HG02973 (cell line): ENCODE measurements at regions not wholly inside any gene's neighbourhood (a gene's known extent, or its start where the extent isn't known, plus 50 kb on each side); places are given as distances from the start of the nearest gene placed in this dataset.

Experiments used
- ATAC-seq: cut with Tn5 transposase; IDR thresholded peaks from one replicate; pipeline ENCODE4 v1.9.1; 2021; ENCODE audit warnings: moderate library complexity; ENCODE audit not compliant: unreplicated experiment

DNA sequence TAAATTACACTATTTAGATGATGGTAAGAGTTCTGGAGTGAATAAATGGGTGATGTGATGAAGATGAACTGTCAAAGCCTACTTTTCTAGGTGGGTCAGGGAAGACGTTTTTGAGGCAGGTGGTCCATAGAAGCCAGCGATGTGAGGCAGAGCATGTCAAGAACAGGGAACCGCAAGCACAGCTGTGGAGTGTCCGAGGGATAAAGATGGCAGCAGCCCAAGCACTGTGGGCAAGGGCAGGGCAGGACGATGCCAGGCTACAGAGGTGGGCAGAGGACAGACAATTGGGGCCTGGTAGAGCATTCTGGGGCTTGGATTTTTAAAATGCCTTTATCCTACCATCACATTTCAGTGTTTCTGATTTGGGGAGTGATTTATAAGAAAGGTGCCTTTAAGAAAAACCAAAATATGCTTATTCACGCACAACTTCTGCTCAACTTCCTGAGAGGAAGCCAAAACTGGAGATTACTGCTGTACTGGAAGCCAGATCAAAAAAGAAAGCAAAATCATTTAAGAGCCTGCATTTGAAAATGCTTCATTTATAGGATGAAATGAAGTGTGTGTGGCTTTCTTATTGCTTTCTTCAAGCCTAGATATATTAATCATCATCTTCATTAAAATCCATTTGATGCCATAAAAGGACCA lies 119.0 kb upstream of the WDR17 start:
- ATAC-seq: no peak

DNA sequence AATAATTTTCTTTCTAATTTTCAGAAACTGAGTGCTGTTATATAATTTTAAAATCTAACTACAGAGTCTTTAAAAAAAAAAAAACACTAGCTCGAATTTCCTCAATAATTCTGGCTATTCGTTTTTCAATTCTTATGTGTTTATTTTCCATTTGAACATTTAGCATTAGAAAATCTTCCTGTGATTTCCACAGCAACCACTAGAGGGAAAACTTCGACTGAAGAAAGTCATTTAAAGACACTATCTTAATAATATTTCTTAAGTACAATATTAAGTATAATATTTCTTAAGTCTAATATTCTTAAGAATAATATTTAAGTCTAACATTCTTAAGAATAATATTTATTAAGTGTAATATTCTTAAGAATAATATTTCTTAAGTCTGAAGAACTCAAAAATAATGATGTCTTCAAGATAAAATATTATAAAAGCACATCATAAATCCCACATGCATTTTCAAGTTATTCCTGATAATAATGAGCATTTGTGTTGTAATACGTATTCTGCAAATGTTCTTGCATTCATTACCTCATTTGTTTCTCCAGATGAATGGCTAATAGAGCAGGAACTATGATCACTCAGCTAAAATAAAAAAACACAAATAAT lies 118.4 kb upstream of the WDR17 start:
- peak; percentile 50 for ATAC-seq

DNA sequence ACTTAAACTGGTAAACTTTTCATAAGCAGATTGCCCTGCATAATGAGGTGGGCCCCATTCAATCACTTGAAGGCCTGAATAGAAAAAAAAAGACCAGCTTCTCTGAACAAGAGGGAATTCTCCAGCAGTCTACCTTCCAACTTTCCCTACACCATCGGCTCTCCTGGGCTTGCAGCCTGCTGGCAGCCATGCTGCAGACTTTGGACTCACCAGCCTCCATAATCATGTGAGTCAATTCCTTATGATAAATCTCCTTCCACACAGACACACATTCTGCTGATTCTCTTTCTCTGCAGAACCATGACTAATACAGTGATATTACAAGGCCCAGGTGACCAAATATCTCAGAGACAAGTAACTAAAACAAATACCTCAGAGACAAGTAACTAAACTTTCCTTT lies 113.8 kb upstream of the WDR17 start:
- ATAC-seq: no peak

DNA sequence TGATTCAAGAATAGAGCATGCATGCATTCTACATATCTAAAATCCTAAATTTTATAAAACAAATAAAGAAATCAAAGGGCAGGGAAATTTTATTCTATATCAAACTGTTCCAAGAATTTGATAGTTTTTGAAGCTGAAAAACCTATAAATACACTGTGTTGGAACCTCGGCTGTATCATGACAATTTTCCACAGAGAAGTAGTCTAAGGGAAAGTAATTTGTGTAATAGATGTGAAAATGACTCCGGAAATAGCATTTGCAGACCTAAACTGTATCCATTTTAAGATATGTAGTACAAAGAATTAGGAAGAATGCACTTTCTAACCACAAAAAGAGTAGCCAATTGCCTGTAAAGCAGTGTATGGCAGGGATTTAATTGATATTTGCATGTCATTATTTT lies 112.5 kb upstream of the WDR17 start:
- no peak for ATAC-seq

DNA sequence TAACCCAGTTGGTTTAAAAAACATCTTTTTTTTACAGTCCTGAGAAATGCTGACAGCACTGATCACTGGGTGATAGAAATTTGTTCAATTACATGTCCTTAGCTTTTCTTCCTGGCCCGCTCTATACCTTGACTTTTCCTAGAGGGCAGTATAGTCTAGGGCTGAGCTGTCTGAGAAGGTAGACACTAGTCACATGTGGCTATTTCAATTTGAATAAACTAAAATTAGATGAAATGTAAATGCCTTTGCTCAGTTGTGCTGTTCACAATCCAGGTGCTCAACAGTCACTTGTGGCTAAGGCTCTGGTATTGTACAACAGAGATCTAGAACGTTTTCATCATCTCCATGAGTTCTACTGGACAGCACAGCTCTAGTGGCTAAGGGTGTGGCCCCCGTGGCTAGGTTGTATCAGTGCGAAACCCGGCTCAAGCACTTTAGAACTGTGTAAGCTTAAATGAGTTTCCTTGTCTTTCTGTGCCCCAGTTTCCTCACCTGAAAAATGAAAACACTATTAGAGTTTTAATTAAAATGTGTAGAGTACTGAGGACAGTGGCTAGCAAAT lies 111.6 kb upstream of the WDR17 start:
- ATAC-seq: peak; percentile 91

DNA sequence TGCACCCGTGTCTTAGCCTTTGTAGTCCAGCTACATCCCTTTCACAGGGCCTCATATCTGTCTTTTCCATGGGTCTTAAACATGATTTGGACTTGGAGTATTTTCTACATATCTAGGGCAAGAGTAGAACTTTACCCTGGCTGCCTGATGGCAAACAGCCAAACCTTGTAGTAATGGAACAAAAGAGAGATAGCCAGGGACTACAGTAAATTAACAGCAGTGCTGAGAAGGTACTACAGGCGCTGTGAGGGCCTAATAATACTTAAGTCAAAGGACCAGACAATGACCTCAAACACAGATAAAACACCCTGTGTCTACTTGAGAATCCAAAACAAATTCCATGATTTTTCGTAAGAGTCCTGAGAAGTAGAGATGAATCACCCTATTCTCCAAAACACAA lies 111.0 kb upstream of the WDR17 start:
- no peak for ATAC-seq

DNA sequence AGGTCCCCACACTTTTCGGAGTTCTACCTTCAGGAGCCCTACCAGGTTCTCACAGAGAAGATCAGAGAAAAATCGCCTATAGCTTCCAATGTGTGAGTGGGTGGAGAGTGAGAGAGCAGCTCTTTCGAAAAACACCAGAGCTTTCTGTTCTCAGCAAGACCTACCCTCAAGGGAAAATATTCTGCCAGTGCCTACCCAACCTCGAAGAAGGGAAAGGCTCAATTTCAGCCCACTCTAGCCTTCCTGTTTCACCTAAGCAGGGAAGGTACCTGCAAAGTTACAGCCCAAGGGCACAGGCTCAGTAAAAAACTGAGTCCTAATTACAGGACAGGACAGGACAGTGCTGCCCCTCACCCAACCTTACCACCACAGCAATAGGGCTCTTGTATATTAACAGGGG lies 104.0 kb upstream of the WDR17 start:
- ATAC-seq: peak; percentile 63

DNA sequence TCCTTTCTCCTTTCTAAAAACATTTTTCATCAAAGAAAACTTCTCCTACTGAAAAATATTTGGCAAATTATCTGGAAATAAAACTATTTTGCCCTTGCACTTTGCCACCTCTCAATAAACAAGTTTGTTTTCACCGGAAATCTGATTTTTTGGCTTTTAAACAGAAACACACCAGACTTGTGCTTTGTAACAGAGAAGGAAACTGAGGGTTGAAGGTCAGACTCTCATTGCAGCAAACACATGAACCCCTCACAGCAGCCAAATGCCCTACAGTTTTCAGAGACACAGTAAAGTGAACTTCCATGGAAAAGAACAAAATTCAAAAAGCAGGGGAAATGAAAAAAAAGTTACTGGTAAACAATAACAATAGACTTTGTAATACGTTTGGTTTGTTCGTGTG lies 95.6 kb upstream of the WDR17 start:
- ATAC-seq: no peak

DNA sequence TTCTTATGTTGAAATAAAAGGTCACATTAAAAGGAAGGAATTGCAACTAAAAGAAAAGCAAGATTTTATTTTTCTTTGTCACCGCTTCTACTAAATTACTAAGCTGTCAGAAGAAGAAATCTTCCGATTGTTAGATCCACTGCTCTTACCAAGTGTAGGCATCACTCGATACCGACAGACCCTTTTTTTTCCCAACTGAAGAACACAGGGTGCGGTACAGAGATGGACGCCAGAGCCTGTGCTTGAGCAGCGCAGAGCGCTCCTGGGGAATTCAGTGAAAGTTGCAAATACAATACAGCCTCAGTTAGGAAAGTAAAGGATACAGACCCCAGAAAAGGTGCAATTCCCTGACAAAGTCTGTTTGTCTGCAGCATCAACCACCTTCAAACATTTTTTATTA lies 94.9 kb upstream of the WDR17 start:
- no peak for ATAC-seq

DNA sequence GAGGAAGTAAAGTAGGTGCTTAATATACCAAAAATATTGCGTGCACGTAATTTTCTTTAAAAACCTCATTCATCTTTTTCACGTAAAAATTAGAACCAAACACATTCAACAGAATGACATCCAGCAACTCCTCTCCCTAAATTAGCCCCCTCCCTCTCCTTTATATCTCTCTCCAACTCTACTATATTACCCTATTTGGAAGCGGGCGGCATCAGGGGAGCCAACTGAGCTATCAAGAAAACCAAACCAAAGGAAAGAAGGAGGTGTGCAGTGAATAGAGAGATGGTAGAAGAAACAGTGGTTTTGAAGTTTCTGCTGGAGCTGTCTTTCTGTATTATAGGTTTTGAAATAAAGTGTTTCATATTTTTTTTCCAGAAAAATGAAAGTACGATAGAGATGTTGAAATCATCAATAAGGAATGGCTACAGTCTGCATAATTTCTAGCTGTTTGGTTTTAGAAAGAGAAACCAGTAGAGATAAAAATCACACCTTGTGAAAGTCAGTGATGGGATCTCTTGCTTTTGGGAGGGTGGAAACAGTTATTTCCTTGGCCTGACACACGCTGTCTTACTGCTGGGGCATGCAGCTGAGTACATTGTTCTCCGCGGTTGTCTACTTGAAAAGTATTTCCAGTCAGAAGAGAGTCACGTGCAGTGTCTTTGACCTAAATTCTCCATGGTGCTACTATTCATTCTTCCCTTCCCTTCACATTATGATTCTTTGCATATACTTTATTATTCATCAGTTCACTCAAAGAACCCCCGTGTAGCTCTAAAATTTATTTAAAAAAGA lies 94.1 kb upstream of the WDR17 start:
- no peak for ATAC-seq

DNA sequence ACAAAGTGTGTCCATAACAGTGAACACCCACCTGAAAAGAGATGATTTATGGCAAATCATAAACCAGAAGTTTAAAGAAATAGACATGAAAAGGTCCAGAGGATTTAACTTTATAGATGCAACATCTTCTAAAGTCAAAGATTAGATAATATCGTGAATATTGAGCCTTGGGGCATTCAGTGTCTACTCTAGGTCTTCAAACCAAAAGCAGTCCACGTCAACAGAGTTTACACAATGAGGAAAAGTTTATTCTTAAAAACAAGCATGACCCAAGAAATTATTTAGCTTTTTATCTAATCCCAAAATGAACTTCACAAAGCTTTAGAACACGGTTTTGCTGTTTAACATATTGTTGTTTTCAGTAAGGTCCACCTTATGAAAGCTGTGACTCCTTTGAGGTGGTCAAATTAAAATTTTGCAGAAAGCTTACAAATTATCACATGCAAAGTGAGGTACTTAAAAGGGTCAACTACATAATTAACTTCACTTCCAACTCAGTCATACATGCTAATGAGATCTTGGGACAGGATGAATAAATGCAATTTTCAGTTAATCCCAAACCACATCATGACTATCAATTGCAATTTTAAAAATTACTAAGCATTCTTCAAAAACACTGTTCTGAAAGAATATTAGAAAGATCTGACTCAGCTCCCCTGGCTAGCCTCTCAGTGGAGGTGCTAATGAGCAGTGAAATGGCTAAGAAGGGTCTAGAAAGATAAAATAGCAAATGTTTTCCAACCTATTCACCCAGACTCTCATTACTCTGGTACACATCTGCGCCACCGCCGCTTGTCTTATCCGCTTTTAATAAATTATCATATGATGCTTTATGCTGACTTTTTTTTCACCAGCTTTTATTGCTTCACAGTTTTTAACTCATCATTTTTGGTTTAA lies 92.4 kb upstream of the WDR17 start:
- no peak for ATAC-seq

DNA sequence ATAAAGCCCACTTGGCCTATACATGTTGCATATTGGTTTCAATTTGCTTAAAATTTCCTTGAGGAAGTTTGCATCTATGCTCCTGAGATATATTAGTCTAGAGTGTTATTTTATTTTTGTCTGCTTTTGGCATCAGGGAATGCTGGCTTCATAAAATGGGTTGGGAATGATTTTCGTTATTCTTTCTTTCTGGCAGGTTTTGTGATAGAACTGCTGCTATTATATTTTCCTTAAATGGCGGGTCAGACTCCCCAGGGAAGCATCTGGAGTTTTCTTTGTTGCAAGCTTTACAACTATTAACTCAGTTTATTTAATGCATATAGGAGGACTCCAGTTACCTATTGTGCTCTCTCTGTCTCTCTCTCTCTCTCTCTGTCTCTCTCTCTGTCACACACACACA lies 82.0 kb upstream of the WDR17 start:
- no peak for ATAC-seq

DNA sequence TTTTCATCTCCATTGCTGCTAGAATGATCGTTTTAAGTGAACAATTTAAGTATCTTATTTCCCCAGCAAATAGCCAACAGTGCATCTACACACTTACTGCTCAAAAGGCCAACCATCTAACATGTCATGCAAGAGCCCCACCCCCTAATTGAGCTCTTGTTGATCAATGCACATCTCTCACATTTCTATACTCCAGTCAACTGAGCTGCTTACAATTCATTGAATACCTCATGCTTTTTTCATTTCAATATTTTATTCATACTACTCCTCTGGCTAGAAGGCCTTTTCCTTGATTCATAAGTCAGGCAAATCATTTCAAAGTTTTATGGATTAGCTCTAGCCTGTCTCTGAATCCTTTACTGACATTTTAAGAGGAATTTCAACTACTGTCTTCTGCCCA lies 79.0 kb upstream of the WDR17 start:
- ATAC-seq: no peak

DNA sequence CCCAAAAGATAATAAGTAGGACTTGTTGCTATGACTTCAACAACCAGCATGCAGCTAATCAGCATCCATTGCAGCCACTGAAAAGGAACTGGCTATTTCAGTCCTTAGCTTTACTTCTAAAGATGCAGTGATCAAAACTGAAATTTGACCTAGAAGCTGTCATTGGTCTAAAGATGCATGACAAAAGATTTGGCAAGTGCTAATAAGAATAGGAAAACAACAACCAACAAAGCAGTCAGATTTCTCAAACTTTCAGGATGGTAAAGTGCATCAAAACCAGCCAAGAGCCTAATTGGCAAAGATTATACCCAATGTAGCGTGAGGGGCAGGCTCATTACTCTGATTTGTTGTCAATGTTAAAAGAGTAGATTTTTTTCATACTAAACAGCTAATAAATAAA lies 77.1 kb upstream of the WDR17 start:
- no peak for ATAC-seq

DNA sequence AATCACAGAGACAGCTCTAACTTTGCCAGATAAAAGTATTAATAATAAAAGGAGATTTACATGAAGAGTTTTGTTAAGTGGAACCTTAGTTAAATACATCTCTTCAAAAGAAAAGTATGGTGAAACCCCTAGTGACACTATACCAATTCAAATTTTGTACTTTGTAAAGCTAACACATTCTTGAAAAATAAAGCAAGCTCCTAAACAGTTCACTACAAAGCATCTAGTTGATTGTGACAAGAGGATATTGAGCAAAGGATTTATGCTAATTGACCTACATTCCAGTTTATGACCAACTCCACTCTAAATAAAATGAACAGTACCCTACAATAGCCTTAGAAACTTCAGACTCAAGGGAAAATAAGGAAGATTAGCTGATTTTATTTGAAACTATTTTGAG lies 69.4 kb upstream of the WDR17 start:
- no peak for ATAC-seq

DNA sequence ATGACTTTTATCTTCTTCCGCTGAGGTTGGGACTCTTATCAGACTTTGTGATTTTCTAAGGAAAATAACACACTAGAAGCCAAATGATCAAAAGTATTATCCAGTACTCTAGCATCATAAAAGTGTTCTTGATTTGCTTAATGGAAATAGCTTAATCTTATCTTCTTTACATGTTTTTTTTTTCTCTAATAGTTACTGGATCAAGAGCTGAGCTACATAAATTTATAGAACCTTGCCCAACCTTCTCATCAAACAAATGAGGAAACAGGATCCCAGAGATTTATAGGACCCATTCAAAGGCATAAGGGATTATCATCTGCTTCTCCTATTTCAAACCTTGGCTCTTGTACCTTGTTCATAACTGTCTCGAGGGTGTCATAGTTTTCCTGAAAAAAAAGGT lies 68.3 kb upstream of the WDR17 start:
- ATAC-seq: no peak

DNA sequence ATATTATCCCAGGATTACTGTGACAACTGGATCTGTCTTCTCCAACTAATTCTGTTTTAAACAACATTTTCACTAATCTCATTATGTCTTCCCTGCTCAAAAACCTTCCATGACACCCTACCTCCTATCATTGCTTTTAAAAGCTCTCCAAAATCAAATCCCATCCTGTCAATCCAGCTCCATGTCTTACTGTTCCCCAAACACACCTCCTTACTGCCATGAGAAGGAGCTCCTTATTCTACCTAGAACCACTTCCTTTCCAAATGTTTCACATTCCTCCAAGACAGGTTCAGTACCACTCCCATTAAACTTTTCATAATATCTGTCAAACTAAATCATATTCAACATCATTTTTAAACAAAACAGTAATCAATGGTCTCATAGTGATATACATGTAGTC lies 66.9 kb upstream of the WDR17 start:
- no peak for ATAC-seq

DNA sequence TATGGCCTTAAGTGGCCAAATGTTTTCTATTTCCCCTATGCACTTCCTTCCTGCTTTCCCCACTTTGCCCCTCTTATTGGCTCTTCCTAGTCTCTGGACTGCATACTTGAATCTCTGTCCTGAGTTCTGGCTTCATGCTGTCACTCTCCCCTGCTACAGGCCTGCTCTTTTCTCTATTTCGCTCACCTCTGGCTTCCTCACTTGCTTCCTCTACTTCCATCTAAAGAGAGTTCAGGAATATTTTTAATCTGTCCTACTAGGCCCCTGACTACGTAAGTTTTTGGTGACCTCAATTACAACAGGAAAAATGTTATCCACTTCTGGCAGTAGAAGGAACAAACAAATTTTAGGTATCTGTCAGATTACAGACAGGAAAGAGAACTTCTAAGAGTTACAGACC lies 65.7 kb upstream of the WDR17 start:
- ATAC-seq: no peak

DNA sequence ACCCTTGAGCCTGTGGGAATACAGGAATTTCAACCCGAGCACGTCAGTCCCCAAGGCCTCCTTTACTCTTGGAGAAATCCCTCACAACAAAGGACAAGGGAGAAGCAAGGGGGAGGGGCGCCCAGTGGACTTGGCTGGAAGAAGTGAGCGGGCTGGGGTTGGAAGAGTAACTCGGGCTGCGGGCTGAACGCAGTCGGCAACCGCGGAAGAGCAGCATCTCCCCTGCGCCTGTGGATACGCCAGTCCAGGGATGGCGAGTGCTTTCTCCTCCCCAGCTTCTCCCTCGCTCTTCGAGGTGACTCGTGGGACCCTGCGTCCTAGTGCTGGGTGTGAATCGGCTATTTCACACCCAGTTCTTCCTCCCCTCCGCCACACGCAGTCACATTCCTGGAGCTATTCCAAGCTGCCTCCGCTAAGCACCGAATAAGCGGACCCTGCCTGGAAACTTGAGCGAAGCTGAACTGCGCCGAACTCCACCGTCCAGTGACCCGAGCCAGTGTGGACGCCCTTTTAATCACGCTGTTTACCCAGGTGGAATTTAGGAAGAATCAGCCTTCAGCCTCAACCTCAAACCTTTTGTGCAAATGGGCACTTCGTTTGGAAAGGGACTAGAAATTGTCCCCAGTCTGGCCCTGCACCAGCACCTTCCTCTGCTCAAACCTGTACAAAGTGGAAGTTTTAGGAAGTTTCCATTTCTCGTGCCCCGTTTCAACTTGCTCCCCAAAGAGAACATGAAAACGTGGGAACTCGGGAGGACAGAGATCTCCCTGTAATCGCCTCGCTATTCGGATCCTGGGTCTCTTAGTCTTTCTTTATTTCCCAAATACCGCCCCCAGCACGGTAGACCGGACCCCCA lies 64.3 kb upstream of the WDR17 start:
- no peak for ATAC-seq

DNA sequence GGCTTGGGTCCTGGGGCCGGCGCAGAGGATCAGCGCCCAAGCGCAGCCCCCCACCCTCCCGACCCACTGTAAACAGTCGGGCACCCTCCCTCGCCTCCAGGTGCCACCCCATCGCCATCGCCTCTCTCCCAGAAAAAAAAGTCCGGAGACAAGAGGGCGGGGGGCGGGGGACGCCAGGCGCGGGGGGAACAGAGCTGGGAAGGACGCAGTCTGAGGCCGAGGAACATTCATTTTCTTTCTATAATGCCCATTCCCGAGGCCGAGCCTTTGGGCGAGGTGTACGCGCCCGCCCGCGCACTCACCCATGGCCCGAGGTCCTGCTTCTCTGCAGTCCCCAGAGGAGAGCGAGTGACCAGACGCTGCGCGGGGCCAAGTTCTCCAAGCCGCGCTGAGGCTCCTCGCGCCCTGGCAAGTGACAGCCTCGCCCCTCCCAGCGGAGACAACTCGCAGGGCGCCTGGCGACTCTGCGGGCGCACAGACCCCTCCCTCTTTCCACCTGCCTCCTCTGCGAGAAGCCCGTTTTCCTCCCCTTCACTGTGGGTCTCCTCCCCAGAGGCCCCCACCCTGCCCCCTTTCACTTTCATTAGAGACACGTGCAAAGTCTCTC lies 63.5 kb upstream of the WDR17 start:
- ATAC-seq: peak; percentile 51
